ENCODE measurements at regions not wholly inside any gene's neighbourhood (a gene's known extent, or its start where the extent isn't known, plus 50 kb on each side); places are given as distances from the start of the nearest gene placed in this dataset.

DNA sequence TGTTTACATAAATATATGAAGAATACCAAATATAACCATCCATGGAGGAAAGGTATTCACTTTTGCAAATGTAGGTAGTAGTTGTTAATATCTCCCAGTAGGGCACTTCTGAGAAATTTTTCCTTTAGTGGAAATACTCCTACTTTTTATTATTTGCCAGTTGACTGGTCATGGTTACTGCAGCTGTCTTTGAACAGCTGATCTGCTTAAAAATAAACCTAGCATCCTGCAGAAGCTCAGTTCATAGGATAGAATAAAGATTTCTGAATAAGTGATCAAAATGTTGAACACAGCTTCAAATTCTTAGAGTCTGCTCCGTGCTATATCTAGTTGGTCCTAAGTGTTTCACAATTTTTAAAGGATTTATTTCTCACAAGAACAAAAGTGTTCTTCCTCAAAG, 270.7 kb upstream of the TRPC7 start:
- H3K23ac ChIP-seq (ENCODE audit: low read depth, low read length), result no peak overlapping the region
- peaks cover 6% of the 10 kb centered on the region; the same call in 1 of the 2 replicates for H3K9me3 ChIP-seq (ENCODE audit: control insufficient read depth, insufficient read depth, low read length)
- H3K4me3 ChIP-seq (ENCODE audit: insufficient read depth, low read depth, low read length), result no peak overlapping the region
- BruUV-seq (replicated peaks), result no TSS peak
- POLR2A ChIA-PET (ENCODE audit: unreplicated experiment), result no interaction called here
- H4K91ac ChIP-seq (ENCODE audit: insufficient read depth, low read depth, low read length), result no peak overlapping the region
- dilution Hi-C loops (cut with HindIII; ENCODE audit: low sequenced_read_pairs, unreplicated experiment), result no loop called here
- DNase-seq (no peak), ATAC-seq (ENCODE audit: low read depth) (no peak)
- TF ChIP-seq MAFK (IDR thresholded peaks at IDR 0.05; ENCODE audit: low read depth, low read length) (no peak), BHLHE40 (IDR thresholded peaks at IDR 0.05; ENCODE audit: low read depth, low read length) (no peak), MXI1 (IDR thresholded peaks at IDR 0.05; ENCODE audit: borderline replicate concordance, low read depth, low read length) (no peak), NFE2L2 (IDR thresholded peaks at IDR 0.05; ENCODE audit: low read depth, low read length) (no peak), CEBPB (IDR thresholded peaks at IDR 0.05; ENCODE audit: low read depth, low read length) (no peak), RFX5 (IDR thresholded peaks at IDR 0.05; ENCODE audit: low read depth, low read length) (no peak), SMC3 (IDR thresholded peaks at IDR 0.05; ENCODE audit: low read depth, low read length) (no peak), MAZ (IDR thresholded peaks at IDR 0.05; ENCODE audit: borderline replicate concordance, low read depth, low read length) (no peak), FOS (IDR thresholded peaks at IDR 0.05; ENCODE audit: low read depth, low read length) (no peak), CTCF (conservative IDR thresholded peaks at IDR 0.05; ENCODE audit: low read depth, low read length) (no peak), ELK1 (IDR thresholded peaks at IDR 0.05; ENCODE audit: borderline replicate concordance, low read depth, low read length) (no peak), POLR2A (IDR thresholded peaks at IDR 0.05; ENCODE audit: low read depth, low read length) (no peak), CHD1 (IDR thresholded peaks at IDR 0.05; ENCODE audit: low read depth, low read length) (no peak), RCOR1 (IDR thresholded peaks at IDR 0.05; ENCODE audit: insufficient replicate concordance, low read length) (no peak), RAD21 (IDR thresholded peaks at IDR 0.05; ENCODE audit: low read length) (no peak)
- TF ChIP-seq, protein P1, sequence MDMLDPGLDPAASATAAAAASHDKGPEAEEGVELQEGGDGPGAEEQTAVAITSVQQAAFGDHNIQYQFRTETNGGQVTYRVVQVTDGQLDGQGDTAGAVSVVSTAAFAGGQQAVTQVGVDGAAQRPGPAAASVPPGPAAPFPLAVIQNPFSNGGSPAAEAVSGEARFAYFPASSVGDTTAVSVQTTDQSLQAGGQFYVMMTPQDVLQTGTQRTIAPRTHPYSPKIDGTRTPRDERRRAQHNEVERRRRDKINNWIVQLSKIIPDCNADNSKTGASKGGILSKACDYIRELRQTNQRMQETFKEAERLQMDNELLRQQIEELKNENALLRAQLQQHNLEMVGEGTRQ (IDR thresholded peaks at IDR 0.05; ENCODE audit: low read depth, low read length), result no peak
- H4K20me1 ChIP-seq (ENCODE audit: insufficient read depth, low read length), result no peaks in the 10 kb centered on the region
- H4K8ac ChIP-seq (ENCODE audit: low read depth in 2 of 2, low read length in 2 of 2), result no peak overlapping the region
- no peak overlapping the region for H2BK15ac ChIP-seq (ENCODE audit: low read depth, low read length)
- H2AK5ac ChIP-seq (ENCODE audit: low read depth, low read length), result no peak overlapping the region
- in situ Hi-C loops (cut with MboI; ENCODE audit: low sequenced_read_pairs), result no loop called here
- no CpG with 5 or more reads among the region's 1 CpG for WGBS, 2 experiments (ENCODE audit: extremely low coverage in 2 of 2, insufficient read length in 1 of 2)
- H2AFZ ChIP-seq (replicated peaks; ENCODE audit: low read length, poor library complexity), result no peak overlapping the region
- CTCF ChIA-PET, result interaction anchor here (0.6 to 0.7 kb wide), 3 partner anchors 21 to 243 kb away, joined by 3 to 7 read pairs (median 3); no protein-coding TSS in a partner anchor
- H3K4me1 ChIP-seq (ENCODE audit: control insufficient read depth, insufficient read depth, low read length), result no peaks in the 10 kb centered on the region
- no peaks in the 10 kb centered on the region for H3K9me1 ChIP-seq (ENCODE audit: insufficient read depth, low read length)
- no peak overlapping the region for H2BK120ac ChIP-seq (ENCODE audit: low read depth, low read length)
- H3K4me2 ChIP-seq (ENCODE audit: low read depth, low read length), result no peak overlapping the region
- H3K27me3 ChIP-seq (ENCODE audit: control insufficient read depth, insufficient read depth, low read length), result no peaks in the 10 kb centered on the region
- no peak overlapping the region for H2BK5ac ChIP-seq (ENCODE audit: low read depth, low read length, poor library complexity, severe bottlenecking)
- H3K4ac ChIP-seq (ENCODE audit: low read depth, low read length), result no peak overlapping the region
- no peak overlapping the region for H4K5ac ChIP-seq (ENCODE audit: low read depth, low read length)
- H2AK9ac ChIP-seq (replicated peaks; ENCODE audit: low read depth, low read length, poor library complexity), result no peak overlapping the region
- no peak overlapping the region for H2BK20ac ChIP-seq (ENCODE audit: low read depth, low read length)
- no peak overlapping the region for H3K18ac ChIP-seq (ENCODE audit: low read depth, low read length)
- intact Hi-C loops (cut with micrococcal nuclease), result no loop called here
- no peak overlapping the region for H3K14ac ChIP-seq (replicated peaks; ENCODE audit: low read depth, low read length)
- H3K56ac ChIP-seq (ENCODE audit: extremely low read depth, insufficient read depth, low read length), result no peak overlapping the region
- no peak overlapping the region for H3K27ac ChIP-seq (ENCODE audit: insufficient read depth, low read length)
- H3K36me3 ChIP-seq (ENCODE audit: control insufficient read depth, insufficient read depth, low read length), result no peaks in the 10 kb centered on the region
- no peaks in the 10 kb centered on the region for H3K79me1 ChIP-seq (ENCODE audit: low read depth in 1 of 2, low read length in 2 of 2)
- H3K9ac ChIP-seq (ENCODE audit: low read depth, low read length), result no peak overlapping the region

Data from IMR-90 (cell line).